ENCODE measurements at regions not wholly inside any gene's neighbourhood (a gene's known extent, or its start where the extent isn't known, plus 50 kb on each side); places are given as distances from the start of the nearest gene placed in this dataset.
"Not testable (repeated sequence)": the region's sequence is repeated elsewhere in the genome, so short reads cannot be mapped to it uniquely, and the experiment has no call there.

- no peak for DNase-seq (ENCODE audit: low read depth, low spot score)
Measured at GRCh38 chr2:57156231-57156924, 890.2 kb upstream of the VRK2 start.

GRCh38 chr2:57160976-57161375, 885.6 kb upstream of the VRK2 start:
- DNase-seq (ENCODE audit: low read depth, low spot score) = no peak

GRCh38 chr2:57177176-57177575, 869.4 kb upstream of the VRK2 start:
- DNase-seq (ENCODE audit: low read depth, low spot score) = no peak

- no peak for DNase-seq (ENCODE audit: low read depth, low spot score)
Measured at GRCh38 chr2:57180042-57180567, 866.5 kb upstream of the VRK2 start.

- no peak for DNase-seq (ENCODE audit: low read depth, low spot score)
Measured at GRCh38 chr2:57180678-57181077, 865.9 kb upstream of the VRK2 start.

- no peak for DNase-seq (ENCODE audit: low read depth, low spot score)
Measured at GRCh38 chr2:57181315-57182038, 865.1 kb upstream of the VRK2 start.

GRCh38 chr2:57182916-57183315, 863.7 kb upstream of the VRK2 start:
- DNase-seq (ENCODE audit: low read depth, low spot score) = no peak

- DNase-seq (ENCODE audit: low read depth, low spot score) = no peak
Measured at GRCh38 chr2:57185568-57185967, 861.0 kb upstream of the VRK2 start.

GRCh38 chr2:57190007-57190406, 856.6 kb upstream of the VRK2 start:
- DNase-seq (ENCODE audit: low read depth, low spot score) = no peak

- DNase-seq (ENCODE audit: low read depth, low spot score) = no peak
Measured at GRCh38 chr2:57199663-57200062, 846.9 kb upstream of the VRK2 start.

- no peak for DNase-seq (ENCODE audit: low read depth, low spot score)
Measured at GRCh38 chr2:57204364-57204763, 842.2 kb upstream of the VRK2 start.

GRCh38 chr2:57205241-57205640, 841.4 kb upstream of the VRK2 start:
- DNase-seq (ENCODE audit: low read depth, low spot score) = no peak

- DNase-seq (ENCODE audit: low read depth, low spot score) = no peak
Measured at GRCh38 chr2:57207191-57207590, 839.4 kb upstream of the VRK2 start.

GRCh38 chr2:57209799-57210198, 836.8 kb upstream of the VRK2 start:
- no peak for DNase-seq (ENCODE audit: low read depth, low spot score)

- no peak for DNase-seq (ENCODE audit: low read depth, low spot score)
Measured at GRCh38 chr2:57210855-57211254, 835.8 kb upstream of the VRK2 start.

- peak; percentile 1 for DNase-seq (ENCODE audit: low read depth, low spot score)
Measured at GRCh38 chr2:57217013-57217412, 829.6 kb upstream of the VRK2 start.

GRCh38 chr2:57218206-57218605, 828.4 kb upstream of the VRK2 start:
- no peak for DNase-seq (ENCODE audit: low read depth, low spot score)

- DNase-seq (ENCODE audit: low read depth, low spot score) = not testable (repeated sequence)
Measured at GRCh38 chr2:57229706-57230105, 816.9 kb upstream of the VRK2 start.

- DNase-seq (ENCODE audit: low read depth, low spot score) = not testable (repeated sequence)
Measured at GRCh38 chr2:57232341-57232740, 814.3 kb upstream of the VRK2 start.

GRCh38 chr2:57251495-57251894, 795.1 kb upstream of the VRK2 start:
- not testable (repeated sequence) for DNase-seq (ENCODE audit: low read depth, low spot score)

- not testable (repeated sequence) for DNase-seq (ENCODE audit: low read depth, low spot score)
Measured at GRCh38 chr2:57276408-57276807, 770.2 kb upstream of the VRK2 start.

GRCh38 chr2:57278451-57278850, 768.2 kb upstream of the VRK2 start:
- no peak for DNase-seq (ENCODE audit: low read depth, low spot score)

- DNase-seq (ENCODE audit: low read depth, low spot score) = no peak
Measured at GRCh38 chr2:57291209-57291608, 755.4 kb upstream of the VRK2 start.

Measured in brain pericyte (primary cell).